ENCODE measurements at regions not wholly inside any gene's neighbourhood (a gene's known extent, or its start where the extent isn't known, plus 50 kb on each side); places are given as distances from the start of the nearest gene placed in this dataset.

DNA sequence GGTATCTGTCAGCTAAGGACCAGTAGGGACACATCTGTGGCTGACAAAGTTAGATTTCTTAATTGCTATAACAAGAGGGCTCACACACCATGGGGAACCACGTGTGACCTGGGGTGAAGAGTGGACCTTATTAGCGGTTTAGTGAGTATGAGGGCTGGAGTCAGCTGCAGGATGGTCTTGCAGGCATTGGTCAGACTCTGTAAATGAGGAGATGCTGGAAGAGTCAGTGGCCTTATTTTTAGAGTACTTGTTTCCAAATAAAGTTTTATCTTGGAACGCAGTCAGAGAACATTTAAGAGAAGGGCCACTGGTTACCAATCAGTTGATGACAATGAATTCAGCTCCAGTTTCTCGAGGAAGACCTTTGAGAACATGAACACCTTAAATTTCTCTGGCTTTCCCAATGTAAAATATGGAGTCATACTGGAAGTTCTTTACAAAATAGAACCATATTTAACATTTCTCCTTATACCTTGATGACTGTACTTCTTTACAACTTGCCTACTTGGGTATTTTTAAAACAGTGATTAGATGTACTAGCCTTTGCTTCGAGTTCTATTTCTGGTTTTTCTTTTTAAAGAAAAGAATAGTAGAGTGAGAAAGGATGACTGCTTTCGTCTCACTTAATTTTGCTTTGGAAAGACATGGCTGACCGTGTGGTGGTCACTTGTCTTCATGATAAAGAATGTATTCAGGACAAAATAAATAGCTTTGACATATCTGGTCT, 185.9 kb upstream of the S1PR3 start:
- Histone ChIP-seq H3K4me3 (no peak overlapping the region), H3K27me3 (no peaks in the 10 kb centered on the region), H3K36me3 (no peaks in the 10 kb centered on the region), H3K27ac (no peak overlapping the region), H3K9me3 (replicated peaks) (no peaks in the 10 kb centered on the region), H3K4me1 (no peaks in the 10 kb centered on the region)
- no peak for DNase-seq

DNA sequence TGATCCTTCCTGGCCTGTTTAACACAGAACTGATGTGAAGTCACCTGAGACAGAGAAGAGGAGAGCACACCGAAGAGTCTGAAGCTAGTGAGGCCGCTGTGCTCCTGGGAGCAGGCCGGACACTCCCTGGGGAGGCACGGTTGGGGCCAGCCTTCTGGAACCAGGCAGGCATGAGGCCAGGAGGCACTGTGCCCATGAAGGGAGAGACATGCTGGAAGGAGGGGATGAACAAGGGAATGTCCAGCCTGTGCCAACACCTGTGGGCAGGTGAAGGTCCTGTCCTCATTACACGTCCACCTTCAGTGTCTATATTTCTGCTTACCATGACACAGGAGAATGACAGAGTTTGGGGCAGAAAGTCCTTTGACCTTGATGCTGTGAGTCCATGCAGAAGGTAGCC, 183.8 kb upstream of the S1PR3 start:
- H3K27me3 ChIP-seq, result no peaks in the 10 kb centered on the region

DNA sequence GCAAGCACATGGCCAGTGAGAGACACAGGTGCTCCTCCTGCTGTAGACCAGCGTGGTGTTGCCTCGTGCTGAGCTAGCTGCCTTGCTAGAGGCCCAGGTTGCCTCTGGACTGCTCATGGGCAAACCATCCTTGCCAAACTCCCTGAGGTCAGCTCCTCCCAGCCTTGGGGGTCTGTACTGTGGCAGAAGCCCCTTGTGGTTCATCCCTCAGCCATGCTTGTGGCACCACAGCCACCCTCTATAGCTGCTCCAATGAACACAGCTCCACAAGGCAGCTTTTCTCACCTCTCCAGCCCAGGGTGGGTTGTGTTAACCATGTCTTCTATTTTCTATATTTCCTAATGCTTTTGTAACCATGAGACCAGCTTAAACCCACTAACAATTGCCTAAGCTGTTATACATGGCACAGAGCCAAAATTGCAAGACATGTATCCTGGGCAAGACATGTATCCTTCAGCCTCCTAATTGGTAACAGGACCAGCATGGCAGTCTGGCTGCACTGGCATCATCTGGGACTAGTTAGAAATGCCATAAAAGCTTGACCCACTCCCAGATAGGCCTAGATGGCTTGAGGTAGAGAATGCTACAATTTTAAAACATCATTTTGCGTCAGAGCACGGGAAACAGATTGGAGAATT, 183.1 kb upstream of the S1PR3 start:
- Histone ChIP-seq H3K4me3 (no peak overlapping the region), H3K4me1 (no peaks in the 10 kb centered on the region), H3K36me3 (no peaks in the 10 kb centered on the region), H3K27me3 (no peaks in the 10 kb centered on the region), H3K27ac (no peak overlapping the region), H3K9me3 (replicated peaks) (no peaks in the 10 kb centered on the region)
- no peak for DNase-seq

More for the DNA sequence above, 183.8 kb upstream of the S1PR3 start:
- no peaks in the 10 kb centered on the region for H3K9me3 ChIP-seq (replicated peaks)
- DNase-seq, result no peak
- H3K27ac ChIP-seq, result no peak overlapping the region
- H3K36me3 ChIP-seq, result no peaks in the 10 kb centered on the region
- no peaks in the 10 kb centered on the region for H3K4me1 ChIP-seq
- no peak overlapping the region for H3K4me3 ChIP-seq

DNA sequence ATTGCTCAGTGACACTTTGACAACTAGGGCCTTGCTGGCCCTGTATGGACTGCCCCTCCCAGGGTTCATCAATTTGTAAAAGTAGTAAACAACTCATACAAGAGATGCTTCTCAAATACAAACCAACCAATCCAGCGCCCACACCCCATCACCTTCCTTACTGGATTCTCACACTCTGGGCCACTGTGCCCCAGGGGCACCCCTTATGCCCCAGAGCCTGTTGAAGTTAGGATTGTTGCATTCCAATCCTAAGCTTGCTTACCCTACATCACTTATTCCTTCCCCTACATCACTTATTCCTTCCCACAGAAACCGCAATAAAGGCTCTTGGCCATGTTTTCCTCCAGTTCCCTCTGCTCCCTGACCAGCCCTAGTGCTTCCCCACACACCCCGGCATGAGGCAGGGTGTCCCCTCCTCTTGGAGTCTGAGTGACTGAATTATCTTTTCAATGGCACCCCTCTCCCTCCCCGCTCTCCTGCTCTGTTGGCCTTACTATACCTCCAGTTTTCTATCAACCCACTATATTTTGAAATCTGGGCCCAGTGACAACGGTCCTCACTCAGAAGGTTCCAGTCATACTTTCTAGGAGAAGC, 182.4 kb upstream of the S1PR3 start:
- DNase-seq, result no peak
- Histone ChIP-seq H3K4me1 (no peaks in the 10 kb centered on the region), H3K4me3 (no peak overlapping the region), H3K36me3 (no peaks in the 10 kb centered on the region), H3K27ac (no peak overlapping the region), H3K9me3 (replicated peaks) (no peaks in the 10 kb centered on the region), H3K27me3 (no peaks in the 10 kb centered on the region)

DNA sequence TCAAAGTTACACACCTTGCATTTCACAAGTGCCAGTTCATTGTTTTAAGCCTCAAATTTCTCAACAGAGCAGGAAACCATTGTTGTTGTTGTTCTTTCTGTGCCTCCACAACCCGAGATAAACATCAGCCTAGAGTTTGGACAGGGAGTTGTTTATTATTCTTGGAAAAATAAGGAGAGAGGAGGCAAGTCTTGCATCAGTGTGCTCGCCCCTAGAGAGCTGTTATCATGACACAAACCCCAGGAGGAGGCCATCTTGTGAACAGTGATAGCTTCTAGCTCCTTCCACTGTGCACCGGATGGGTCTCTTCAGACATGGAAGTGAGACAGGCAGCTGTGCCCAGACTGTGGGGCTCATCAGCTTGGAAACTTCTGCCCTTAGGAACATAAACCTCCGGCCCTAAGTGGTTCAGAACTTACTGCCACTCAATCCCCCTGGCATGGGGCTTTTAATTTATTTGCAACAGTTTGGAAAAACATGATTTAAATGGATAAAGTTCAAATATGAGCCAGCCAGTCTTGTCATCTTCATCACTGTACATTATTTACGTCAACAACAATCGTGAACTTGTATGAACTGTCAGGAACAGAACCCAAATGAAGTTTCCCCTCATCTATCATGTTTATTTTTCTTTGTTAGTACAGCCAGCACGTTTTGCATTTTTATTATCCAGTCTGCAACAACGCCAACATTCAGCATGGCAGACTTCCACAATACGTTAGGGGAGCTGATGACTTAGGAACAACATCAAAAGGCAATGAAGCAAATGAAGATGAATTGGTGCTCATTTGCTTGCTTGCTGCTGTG, 181.7 kb upstream of the S1PR3 start:
- no peak overlapping the region for H3K27ac ChIP-seq

DNA sequence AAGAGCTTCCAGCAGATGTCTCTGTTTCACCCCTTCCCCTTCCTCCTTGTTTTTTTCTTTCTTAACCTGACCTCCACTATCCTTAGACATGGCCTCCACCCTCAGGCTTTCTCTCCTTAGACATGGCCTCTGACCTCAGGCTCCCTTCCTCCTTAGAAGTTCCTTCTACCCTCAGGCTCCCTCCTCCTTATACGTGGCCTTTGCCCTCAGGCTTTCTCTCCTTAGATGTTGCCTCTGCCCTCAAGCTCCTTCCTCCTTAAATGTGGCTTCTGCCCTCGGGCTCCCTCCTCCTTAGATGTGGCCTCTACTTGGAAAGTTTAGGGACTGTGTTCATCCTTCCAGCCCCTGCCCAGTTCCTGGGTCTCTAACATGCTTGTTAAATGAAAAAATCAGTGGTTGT, 180.4 kb upstream of the S1PR3 start:
- Histone ChIP-seq H3K27ac (no peak overlapping the region), H3K36me3 (no peaks in the 10 kb centered on the region), H3K27me3 (no peaks in the 10 kb centered on the region), H3K4me1 (no peaks in the 10 kb centered on the region), H3K9me3 (replicated peaks) (no peaks in the 10 kb centered on the region), H3K4me3 (no peak overlapping the region)
- DNase-seq, result no peak

More for the DNA sequence above, 181.7 kb upstream of the S1PR3 start:
- Histone ChIP-seq H3K36me3 (no peaks in the 10 kb centered on the region), H3K4me1 (no peaks in the 10 kb centered on the region), H3K27me3 (no peaks in the 10 kb centered on the region), H3K4me3 (no peak overlapping the region), H3K9me3 (replicated peaks) (no peaks in the 10 kb centered on the region)
- DNase-seq, result no peak

DNA sequence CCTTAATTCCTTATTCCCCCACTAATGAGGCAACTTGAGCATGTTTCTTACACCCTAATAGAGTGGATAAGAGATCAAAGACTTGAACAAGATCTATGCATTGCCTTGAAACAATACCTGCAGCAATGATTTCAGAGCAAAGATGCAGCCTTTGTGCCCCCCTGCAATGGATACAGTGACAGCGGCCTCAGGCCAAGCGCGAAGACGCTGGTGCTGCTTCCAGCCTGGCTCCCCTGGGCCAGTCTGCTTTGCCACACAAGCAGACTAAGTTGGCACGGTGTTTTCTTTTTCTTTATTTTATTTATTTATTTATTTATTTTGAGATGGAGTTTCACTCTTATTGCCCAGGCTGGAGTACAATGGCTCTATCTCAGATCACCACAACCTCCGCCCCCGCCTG, 179.8 kb upstream of the S1PR3 start:
- Histone ChIP-seq H3K4me1 (no peaks in the 10 kb centered on the region), H3K36me3 (no peaks in the 10 kb centered on the region), H3K4me3 (no peak overlapping the region), H3K9me3 (replicated peaks) (no peaks in the 10 kb centered on the region), H3K27me3 (no peaks in the 10 kb centered on the region), H3K27ac (no peak overlapping the region)
- no peak for DNase-seq

DNA sequence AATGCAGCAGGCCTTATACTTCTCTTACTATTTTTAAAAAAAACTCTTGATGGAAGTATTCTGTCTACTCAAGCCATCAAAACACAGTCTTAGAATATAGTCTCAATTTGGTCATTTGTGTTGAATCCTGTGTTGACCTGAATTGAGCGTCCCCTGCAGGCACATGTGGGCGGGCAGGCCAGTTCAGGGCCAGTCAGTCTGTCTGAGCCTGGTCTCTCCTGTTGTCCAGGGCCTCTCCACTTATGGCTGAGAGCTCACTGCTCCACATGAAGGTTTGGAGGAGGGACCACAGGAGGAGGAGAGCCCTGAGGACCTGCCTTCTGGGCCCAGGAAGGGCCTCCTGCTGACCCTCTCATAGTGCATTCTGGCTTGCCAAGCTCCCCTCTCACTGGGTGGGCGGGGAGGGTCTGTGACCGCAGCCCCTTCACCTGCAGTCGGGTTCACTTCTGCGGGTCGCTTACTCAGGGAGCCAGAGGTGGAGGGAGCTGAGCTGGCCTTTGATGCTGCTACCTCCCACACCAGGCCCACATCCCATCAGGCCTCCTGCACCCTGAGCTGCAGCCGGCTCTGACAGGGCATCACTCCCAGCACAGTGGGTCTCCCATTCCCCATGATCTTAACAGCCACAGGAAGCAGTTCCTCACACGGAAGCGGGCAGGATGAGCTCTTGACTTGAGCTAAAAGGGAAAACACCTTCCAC, 178.2 kb upstream of the S1PR3 start:
- H3K36me3 ChIP-seq, result no peaks in the 10 kb centered on the region
- H3K9me3 ChIP-seq (replicated peaks), result no peaks in the 10 kb centered on the region
- no peaks in the 10 kb centered on the region for H3K27me3 ChIP-seq
- no peak overlapping the region for H3K4me3 ChIP-seq
- H3K4me1 ChIP-seq, result no peaks in the 10 kb centered on the region
- H3K27ac ChIP-seq, result no peak overlapping the region
- DNase-seq, result no peak

DNA sequence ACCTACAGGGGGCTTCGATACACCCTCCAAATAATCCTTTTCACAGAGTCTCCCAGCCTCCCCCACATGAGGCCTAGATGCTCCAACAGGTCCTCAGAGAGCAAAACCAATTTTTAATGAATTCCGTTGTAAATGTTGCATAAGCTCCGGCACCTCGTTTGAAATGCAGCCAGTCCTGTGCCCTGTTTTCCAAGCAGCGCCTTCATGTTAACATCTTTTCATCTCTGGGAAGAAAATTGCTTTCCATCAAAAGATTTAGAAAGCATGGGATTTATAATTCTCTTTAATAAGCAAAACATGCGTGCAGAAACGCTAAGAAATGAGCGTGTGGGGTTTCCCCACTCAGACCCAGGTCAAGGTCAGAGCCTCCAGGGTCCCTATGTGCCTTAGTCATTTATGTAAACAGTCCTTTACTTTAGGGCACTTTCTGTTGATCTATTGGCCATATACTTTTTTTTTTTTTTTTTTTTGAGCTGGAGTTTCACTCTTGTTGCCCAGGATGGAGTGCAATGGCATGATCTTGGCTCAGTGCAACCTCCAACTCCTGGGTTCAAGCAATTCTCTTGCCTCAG, 177.5 kb upstream of the S1PR3 start:
- H3K4me3 ChIP-seq, result no peak overlapping the region
- H3K4me1 ChIP-seq, result no peaks in the 10 kb centered on the region
- no peaks in the 10 kb centered on the region for H3K9me3 ChIP-seq (replicated peaks)
- DNase-seq, result no peak
- H3K27me3 ChIP-seq, result no peaks in the 10 kb centered on the region
- H3K27ac ChIP-seq, result no peak overlapping the region
- H3K36me3 ChIP-seq, result no peaks in the 10 kb centered on the region

DNA sequence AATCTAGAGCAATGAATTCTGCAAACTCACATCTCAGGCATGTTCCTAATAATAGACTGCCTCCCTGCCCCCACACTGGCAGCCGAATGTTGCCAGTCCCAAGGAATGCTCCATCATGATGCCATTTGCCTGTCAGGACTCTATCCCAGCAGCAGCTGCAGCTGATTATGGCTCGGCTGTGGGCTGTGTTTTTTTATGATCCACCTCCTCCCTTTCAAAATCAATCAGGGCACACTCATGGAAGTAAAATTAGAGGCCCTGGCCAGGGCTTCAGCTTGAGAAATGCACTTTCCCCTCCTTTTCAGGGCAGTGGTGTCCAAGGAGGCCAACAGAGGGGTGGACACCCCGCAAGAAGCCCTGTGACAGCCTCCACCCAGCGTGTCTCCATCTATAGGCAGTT, 176.7 kb upstream of the S1PR3 start:
- Histone ChIP-seq H3K27me3 (no peaks in the 10 kb centered on the region), H3K27ac (no peak overlapping the region), H3K4me1 (no peaks in the 10 kb centered on the region), H3K4me3 (no peak overlapping the region), H3K36me3 (no peaks in the 10 kb centered on the region), H3K9me3 (replicated peaks) (no peaks in the 10 kb centered on the region)
- no peak for DNase-seq

DNA sequence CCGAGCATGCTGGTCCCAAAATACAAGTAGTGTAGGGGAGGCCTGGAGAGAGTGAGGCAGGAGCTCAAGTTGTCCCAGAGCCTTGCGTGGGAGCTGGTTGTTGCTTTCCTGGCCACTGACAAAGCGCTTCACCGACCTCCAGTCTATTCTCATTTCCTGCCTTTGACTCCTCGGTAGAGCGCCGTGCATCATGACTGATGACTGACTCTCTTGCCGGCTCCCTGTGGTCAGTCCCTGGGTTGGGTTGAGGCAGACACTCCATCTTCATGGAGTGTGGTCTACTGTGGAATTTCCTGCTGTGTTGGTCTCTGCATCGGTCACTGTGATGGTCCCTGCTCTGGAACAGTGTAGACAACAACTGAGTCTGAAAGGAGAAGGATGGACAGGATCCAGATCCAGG, 175.1 kb upstream of the S1PR3 start:
- no peaks in the 10 kb centered on the region for H3K27me3 ChIP-seq
- no peak for DNase-seq
- H3K4me1 ChIP-seq, result no peaks in the 10 kb centered on the region
- H3K4me3 ChIP-seq, result no peak overlapping the region
- peaks cover under 1% of the 10 kb centered on the region; the same call in 1 of the 2 replicates for H3K9me3 ChIP-seq (replicated peaks)
- no peaks in the 10 kb centered on the region for H3K36me3 ChIP-seq
- no peak overlapping the region for H3K27ac ChIP-seq

DNA sequence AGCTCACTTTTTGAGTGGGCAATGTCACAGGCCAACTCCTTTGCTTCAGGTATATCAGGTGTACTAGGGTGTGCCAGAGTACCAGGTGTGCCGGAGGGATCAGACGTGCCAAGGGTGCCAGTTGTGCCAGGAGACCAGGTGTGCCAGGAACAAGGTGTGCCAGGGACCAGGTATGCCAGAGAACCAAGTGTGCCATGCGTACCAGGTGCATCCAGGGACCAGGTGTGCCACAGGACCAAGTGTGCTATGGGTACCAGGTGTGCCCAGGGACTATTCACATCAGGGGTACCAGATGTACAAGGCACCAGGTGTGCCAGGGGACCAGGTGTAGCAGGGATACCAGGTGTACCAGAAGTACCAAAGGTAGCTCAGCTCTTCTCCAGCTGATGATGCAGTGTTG, 174.7 kb upstream of the S1PR3 start:
- Histone ChIP-seq H3K27ac (no peak overlapping the region), H3K4me3 (no peak overlapping the region), H3K4me1 (no peaks in the 10 kb centered on the region), H3K36me3 (no peaks in the 10 kb centered on the region), H3K9me3 (replicated peaks) (peaks cover 5% of the 10 kb centered on the region; the same call in 1 of the 2 replicates), H3K27me3 (no peaks in the 10 kb centered on the region)
- DNase-seq, result no peak

DNA sequence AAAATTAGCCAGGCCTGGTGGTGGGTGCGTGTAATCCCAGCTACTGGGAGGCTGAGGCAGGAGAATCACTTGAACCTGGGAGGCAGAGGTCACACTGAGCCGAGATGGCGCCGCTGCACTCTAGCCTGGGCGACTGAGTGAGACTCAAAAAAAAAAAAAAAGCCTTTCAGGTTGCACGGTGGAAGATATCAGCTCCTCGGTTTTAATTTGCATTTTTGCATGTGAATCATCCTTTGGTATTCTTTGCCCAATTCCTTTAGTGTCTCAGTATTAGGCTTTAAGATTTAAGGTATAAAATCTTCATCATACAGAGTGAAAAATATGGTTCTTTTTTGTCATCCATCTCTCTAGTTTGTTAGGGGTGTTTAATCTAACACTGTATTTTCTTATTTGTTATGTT, 173.6 kb upstream of the S1PR3 start:
- Histone ChIP-seq H3K27me3 (no peaks in the 10 kb centered on the region), H3K4me3 (no peak overlapping the region), H3K4me1 (no peaks in the 10 kb centered on the region), H3K36me3 (no peaks in the 10 kb centered on the region), H3K9me3 (replicated peaks) (peaks cover 5% of the 10 kb centered on the region; the same call in 1 of the 2 replicates), H3K27ac (no peak overlapping the region)
- DNase-seq, result no peak

DNA sequence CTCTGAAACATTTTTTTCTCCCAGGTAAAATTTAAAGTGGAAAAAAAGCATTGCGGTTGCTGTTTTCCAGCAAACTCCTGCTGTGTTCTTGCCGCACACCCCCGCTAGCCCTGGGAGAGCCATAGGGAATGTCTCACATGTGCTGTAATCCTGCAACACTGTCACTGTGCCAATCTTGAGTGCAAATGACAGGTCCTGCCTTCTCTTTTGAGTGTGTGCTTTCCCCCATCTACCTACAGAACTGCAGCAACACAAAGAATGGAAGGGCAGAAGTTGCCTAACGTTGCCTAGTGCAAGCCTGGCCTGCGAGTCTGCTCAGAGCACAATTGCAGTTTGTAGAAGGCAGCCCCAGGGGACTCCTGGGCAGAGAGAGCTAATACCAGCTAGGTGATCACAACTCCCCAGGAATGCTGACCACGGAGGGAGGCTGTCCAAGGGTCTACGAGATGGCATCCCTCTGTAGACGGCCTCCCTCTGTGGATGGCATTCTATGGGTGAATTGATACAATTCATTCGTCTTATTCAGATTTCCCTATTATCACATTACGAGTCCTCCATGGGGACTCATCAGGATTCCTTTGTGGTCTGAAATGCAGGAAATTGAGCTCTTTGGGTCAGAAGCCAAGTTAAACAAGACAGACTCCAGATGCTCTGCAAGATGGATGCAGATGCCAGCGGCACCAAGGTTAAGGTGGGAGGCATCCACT, 172.6 kb upstream of the S1PR3 start:
- no peaks in the 10 kb centered on the region for H3K4me1 ChIP-seq
- DNase-seq, result no peak
- no peaks in the 10 kb centered on the region for H3K36me3 ChIP-seq
- H3K4me3 ChIP-seq, result no peak overlapping the region
- H3K9me3 ChIP-seq (replicated peaks), result peaks cover 5% of the 10 kb centered on the region; the same call in 1 of the 2 replicates
- H3K27me3 ChIP-seq, result no peaks in the 10 kb centered on the region
- no peak overlapping the region for H3K27ac ChIP-seq

Data from SJCRH30 (cell line).